CD14-positive monocyte (primary cell): ENCODE measurements at regions not wholly inside any gene's neighbourhood (a gene's known extent, or its start where the extent isn't known, plus 50 kb on each side); places are given as distances from the start of the nearest gene placed in this dataset.
"Not testable (repeated sequence)": the region's sequence is repeated elsewhere in the genome, so short reads cannot be mapped to it uniquely, and the experiment has no call there.

Experiments used
- DNase-seq, 3 donors: peaks; one replicate each; pipeline ENCODE4 v3.0.0-alpha.2; 2011 to 2022
- H2AFZ ChIP-seq: 2 replicates; pipeline ENCODE4 v1.6.0; 2012; ENCODE audit warnings: mild to moderate bottlenecking, low read depth, low read length, inconsistent platforms; ENCODE audit not compliant: insufficient read depth, poor library complexity, severe bottlenecking
- H3K27ac ChIP-seq, 2 donors: 1 replicate in 1 of 2; 2 replicates in 1 of 2; pipeline ENCODE4 v1.5.1; 2012 to 2013; ENCODE audit warnings: low read length in 2 of 2, control low read depth in 1 of 2, inconsistent platforms in 1 of 2, low read depth in 1 of 2, mild to moderate bottlenecking in 1 of 2
- H3K27me3 ChIP-seq, 2 donors: one replicate each; pipeline versions ENCODE4 v1.6.0 to v1.6.1; 2011 to 2013; ENCODE audit warnings: low read length in 2 of 2; ENCODE audit not compliant: control insufficient read depth in 2 of 2, insufficient read depth in 2 of 2
- H3K36me3 ChIP-seq, 2 donors: replicated peaks in 1 of 2; 1 replicate in 1 of 2; 2 replicates in 1 of 2; pipeline versions ENCODE4 v1.5.1 to v1.6.1; 2012 to 2013; ENCODE audit warnings: low read length in 2 of 2, control low read depth in 1 of 2, inconsistent platforms in 1 of 2, mild to moderate bottlenecking in 1 of 2; ENCODE audit not compliant: insufficient read depth in 2 of 2, control insufficient read depth in 1 of 2
- H3K4me1 ChIP-seq, 2 donors: 1 replicate in 1 of 2; 2 replicates in 1 of 2; pipeline versions ENCODE4 v1.5.1 to v1.6.1; 2012 to 2013; ENCODE audit warnings: low read length in 2 of 2, control low read depth in 1 of 2, inconsistent platforms in 1 of 2, mild to moderate bottlenecking in 1 of 2, moderate library complexity in 1 of 2; ENCODE audit not compliant: insufficient read depth in 2 of 2, control insufficient read depth in 1 of 2
- H3K4me2 ChIP-seq: replicated peaks from 2 replicates; pipeline ENCODE3; 2012; ENCODE audit warnings: low read length, moderate library complexity, mild to moderate bottlenecking; ENCODE audit not compliant: poor library complexity, severe bottlenecking; ENCODE audit errors: extremely low read depth
- H3K4me3 ChIP-seq, 3 experiments: fragments of 200-600 bp in 1 of 3; sonication (generic) in 1 of 3; replicated peaks in 1 of 3; 1 replicate in 2 of 3; 2 replicates in 1 of 3; pipeline ENCODE4 v1.5.1; 2011 to 2013; ENCODE audit warnings: low read length in 3 of 3, mild to moderate bottlenecking in 3 of 3, control low read depth in 2 of 3, low read depth in 2 of 3, inconsistent platforms in 1 of 3, moderate library complexity in 1 of 3
- H3K79me2 ChIP-seq: 2 replicates; pipeline ENCODE4 v1.6.0; 2012; ENCODE audit warnings: mild to moderate bottlenecking, control low read depth, inconsistent platforms, low read length, moderate library complexity; ENCODE audit not compliant: insufficient read depth
- H3K9ac ChIP-seq: 2 replicates; pipeline ENCODE4 v1.6.0; 2017; ENCODE audit warnings: low read length, mild to moderate bottlenecking; ENCODE audit not compliant: insufficient read depth, poor library complexity, severe bottlenecking
- H3K9me3 ChIP-seq, 2 donors: replicated peaks in 1 of 2; 1 replicate in 1 of 2; 2 replicates in 1 of 2; pipeline versions ENCODE4 v1.5.1 to v1.6.1; 2012 to 2013; ENCODE audit warnings: low read length in 2 of 2, control low read depth in 1 of 2; ENCODE audit not compliant: control insufficient read depth in 1 of 2, insufficient read depth in 1 of 2
- H4K20me1 ChIP-seq: 2 replicates; pipeline ENCODE4 v1.6.0; 2012; ENCODE audit warnings: mild to moderate bottlenecking, low read length, control low read depth, moderate library complexity; ENCODE audit not compliant: insufficient read depth
- H3K27ac Mint-ChIP-seq, 7 donors: one replicate each; pipeline ENCODE4 v1.8.0; 2020; ENCODE audit warnings: mild to moderate bottlenecking in 7 of 7, mixed read lengths in 7 of 7, moderate library complexity in 6 of 7, inconsistent platforms in 2 of 7
- H3K27me3 Mint-ChIP-seq, 3 donors: one replicate each; pipeline ENCODE4 v1.8.0; 2021 to 2022; ENCODE audit warnings: low read depth in 3 of 3, mild to moderate bottlenecking in 3 of 3, mixed read lengths in 3 of 3, moderate library complexity in 3 of 3, inconsistent platforms in 1 of 3
- H3K36me3 Mint-ChIP-seq, 2 donors: one replicate each; pipeline ENCODE4 v1.8.0; 2020; ENCODE audit warnings: mixed read lengths in 2 of 2, inconsistent platforms in 1 of 2, mild to moderate bottlenecking in 1 of 2
- H3K4me1 Mint-ChIP-seq: one replicate; pipeline ENCODE4 v1.8.0; 2020; ENCODE audit warnings: mild to moderate bottlenecking, mixed read lengths
- H3K4me3 Mint-ChIP-seq, 2 donors: one replicate each; pipeline ENCODE4 v1.8.0; 2020; ENCODE audit warnings: mild to moderate bottlenecking in 2 of 2, mixed read lengths in 2 of 2, moderate library complexity in 1 of 2
- H3K9me3 Mint-ChIP-seq, 7 donors: one replicate each; pipeline ENCODE4 v1.8.0; 2020 to 2022; ENCODE audit warnings: mixed read lengths in 7 of 7, mild to moderate bottlenecking in 6 of 7, moderate library complexity in 6 of 7, inconsistent platforms in 2 of 7
- WGBS: methylation state at CpG from one replicate; pipeline ENCODE4 v1.1.5; 2013; ENCODE audit warnings: missing lambda C conversion rate; ENCODE audit not compliant: insufficient coverage; 5-methylcytosine and 5-hydroxymethylcytosine counted together
- intact Hi-C, 2 donors: fragments of 100-400 bp; cut with micrococcal nuclease; formaldehyde crosslinking; loops; one replicate each; pipeline versions ENCODE4 v1.15.0 to v1.15.1; 2023
- TF ChIP-seq, protein P1 (sequence below): fragments of 200-600 bp; IDR thresholded peaks from one replicate; pipeline ENCODE4 v1.8.0; 2022; ENCODE audit warnings: antibody characterized with exemption, mild to moderate bottlenecking

DNA sequence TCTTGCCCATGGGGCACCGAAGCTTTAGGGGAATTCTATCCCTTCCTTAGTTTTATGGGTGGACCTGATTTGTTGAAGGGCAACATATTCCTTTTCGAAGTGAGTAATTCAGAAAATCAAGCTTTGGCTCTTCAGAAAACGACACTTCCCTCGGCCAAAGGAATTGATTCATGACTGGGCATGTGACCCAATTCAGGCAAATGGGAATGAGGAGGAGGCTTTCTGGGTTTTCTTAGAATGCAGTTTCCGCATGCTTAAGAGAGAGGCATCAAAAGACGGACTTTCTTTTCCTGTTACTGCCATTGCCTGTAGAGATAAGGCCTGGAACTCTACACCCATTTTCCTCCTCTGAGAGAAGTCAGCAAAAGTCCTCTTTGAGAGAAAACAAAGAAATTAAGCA, 179.5 kb downstream of the RFPL4B start:
- Mint-ChIP-seq H3K4me3 (no peak overlapping the region), H3K27ac (no peak overlapping the region), H3K27me3 (no peaks in the 10 kb centered on the region), H3K4me1 (no peaks in the 10 kb centered on the region), H3K36me3 (no peaks in the 10 kb centered on the region), H3K9me3 (peaks cover 3 to 16% (median 7%) of the 10 kb centered on the region in 7 donors)
- H3K9me3 ChIP-seq = no peaks in the 10 kb centered on the region
- no peak overlapping the region for H2AFZ ChIP-seq
- 95% methylated on average over 4 of the region's 6 CpGs for WGBS
- H3K79me2 ChIP-seq = no peaks in the 10 kb centered on the region
- no peaks in the 10 kb centered on the region for H4K20me1 ChIP-seq
- no peaks in the 10 kb centered on the region for H3K27me3 ChIP-seq
- DNase-seq = no peak
- no peaks in the 10 kb centered on the region for H3K4me1 ChIP-seq
- no peak overlapping the region for H3K27ac ChIP-seq
- no peaks in the 10 kb centered on the region for H3K36me3 ChIP-seq
- H3K9ac ChIP-seq = no peak overlapping the region
- TF ChIP-seq, protein P1, sequence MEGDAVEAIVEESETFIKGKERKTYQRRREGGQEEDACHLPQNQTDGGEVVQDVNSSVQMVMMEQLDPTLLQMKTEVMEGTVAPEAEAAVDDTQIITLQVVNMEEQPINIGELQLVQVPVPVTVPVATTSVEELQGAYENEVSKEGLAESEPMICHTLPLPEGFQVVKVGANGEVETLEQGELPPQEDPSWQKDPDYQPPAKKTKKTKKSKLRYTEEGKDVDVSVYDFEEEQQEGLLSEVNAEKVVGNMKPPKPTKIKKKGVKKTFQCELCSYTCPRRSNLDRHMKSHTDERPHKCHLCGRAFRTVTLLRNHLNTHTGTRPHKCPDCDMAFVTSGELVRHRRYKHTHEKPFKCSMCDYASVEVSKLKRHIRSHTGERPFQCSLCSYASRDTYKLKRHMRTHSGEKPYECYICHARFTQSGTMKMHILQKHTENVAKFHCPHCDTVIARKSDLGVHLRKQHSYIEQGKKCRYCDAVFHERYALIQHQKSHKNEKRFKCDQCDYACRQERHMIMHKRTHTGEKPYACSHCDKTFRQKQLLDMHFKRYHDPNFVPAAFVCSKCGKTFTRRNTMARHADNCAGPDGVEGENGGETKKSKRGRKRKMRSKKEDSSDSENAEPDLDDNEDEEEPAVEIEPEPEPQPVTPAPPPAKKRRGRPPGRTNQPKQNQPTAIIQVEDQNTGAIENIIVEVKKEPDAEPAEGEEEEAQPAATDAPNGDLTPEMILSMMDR = no peak
- H3K4me2 ChIP-seq = no peak overlapping the region
- intact Hi-C loops = no loop called here
- no peak overlapping the region for H3K4me3 ChIP-seq

DNA sequence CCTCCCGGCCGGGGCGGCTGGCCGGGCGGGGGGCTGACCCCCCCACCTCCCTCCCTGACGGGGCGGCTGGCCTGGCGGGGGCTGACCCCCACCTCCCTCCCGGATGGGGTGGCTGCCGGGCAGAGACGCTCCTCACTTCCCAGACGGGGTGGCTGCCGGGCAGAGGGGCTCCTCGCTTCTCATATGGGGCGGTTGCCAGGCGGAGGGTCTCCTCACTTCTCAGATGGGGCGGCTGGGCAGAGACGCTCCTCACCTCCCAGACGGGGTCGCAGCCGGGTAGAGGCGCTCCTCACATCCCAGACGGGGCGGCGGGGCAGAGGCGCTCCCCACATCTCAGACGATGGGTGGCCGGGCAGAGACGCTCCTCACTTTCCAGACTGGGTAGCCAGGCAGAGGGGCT, 181.2 kb downstream of the RFPL4B start:
- H3K27ac Mint-ChIP-seq, H3K27me3 ChIP-seq, H3K4me2 ChIP-seq, H3K36me3 Mint-ChIP-seq, H3K36me3 ChIP-seq, H3K4me3 ChIP-seq, H4K20me1 ChIP-seq, H3K9me3 ChIP-seq, H3K27me3 Mint-ChIP-seq, H3K9ac ChIP-seq, H3K27ac ChIP-seq, H3K4me1 ChIP-seq, H3K79me2 ChIP-seq, H3K4me1 Mint-ChIP-seq, H3K4me3 Mint-ChIP-seq, DNase-seq, H2AFZ ChIP-seq, intact Hi-C loops: not testable (repeated sequence)
- H3K9me3 Mint-ChIP-seq = peaks cover 3 to 11% (median 4%) of the 10 kb centered on the region in 7 donors
- no CpG with 5 or more reads among the region's 29 CpGs for WGBS
